ENCODE measurements at regions not wholly inside any gene's neighbourhood (a gene's known extent, or its start where the extent isn't known, plus 50 kb on each side); places are given as distances from the start of the nearest gene placed in this dataset.

- DNase-seq (no peak), FAIRE-seq (no peak)
- Histone ChIP-seq H3K27me3 (ENCODE audit: control insufficient read depth in 3 of 3, insufficient read depth in 3 of 3, low read length in 3 of 3) (no peaks in the 10 kb centered on the region), H3K9me3 (ENCODE audit: control insufficient read depth in 2 of 2, insufficient read depth in 1 of 2, low read depth in 1 of 2, low read length in 1 of 2) (peaks cover 0 to 4% of the 10 kb centered on the region in 2 donors), H3K36me3 (ENCODE audit: control insufficient read depth in 3 of 3, insufficient read depth in 2 of 3, low read depth in 1 of 3, low read length in 3 of 3) (no peaks in the 10 kb centered on the region), H3K27ac (ENCODE audit: low read depth in 1 of 3, low read length in 2 of 3) (no peak overlapping the region), H3K4me1 (ENCODE audit: control insufficient read depth in 3 of 3, insufficient read depth in 2 of 3, low read depth in 1 of 3, low read length in 2 of 3) (no peaks in the 10 kb centered on the region), H3K4me3 (ENCODE audit: low read depth in 1 of 3, low read length in 3 of 3) (no peak overlapping the region)
- WGBS, 3 donors, result 75 to 86% (median 84%) methylated on average over 3 of the region's 3 CpGs
Observed at GRCh38 chr3:160088492-160089137, 100.0 kb downstream of the IL12A start.

GRCh38 chr3:160090653-160091052 is 102.0 kb downstream of the IL12A start:
- 89 to 94% (median 94%) methylated on average over 4 of the region's 4 CpGs for WGBS, 3 donors
- H3K36me3 ChIP-seq (ENCODE audit: control insufficient read depth in 3 of 3, insufficient read depth in 2 of 3, low read depth in 1 of 3, low read length in 3 of 3), result no peaks in the 10 kb centered on the region
- DNase-seq (no peak), FAIRE-seq (no peak)
- H3K9me3 ChIP-seq (ENCODE audit: control insufficient read depth in 2 of 2, insufficient read depth in 1 of 2, low read depth in 1 of 2, low read length in 1 of 2), result peaks cover 0 to 4% of the 10 kb centered on the region in 2 donors
- H3K27me3 ChIP-seq (ENCODE audit: control insufficient read depth in 3 of 3, insufficient read depth in 3 of 3, low read length in 3 of 3), result no peaks in the 10 kb centered on the region
- no peak overlapping the region for H3K27ac ChIP-seq (ENCODE audit: low read depth in 1 of 3, low read length in 2 of 3)
- H3K4me3 ChIP-seq (ENCODE audit: low read depth in 1 of 3, low read length in 3 of 3), result no peak overlapping the region
- no peaks in the 10 kb centered on the region for H3K4me1 ChIP-seq (ENCODE audit: control insufficient read depth in 3 of 3, insufficient read depth in 2 of 3, low read depth in 1 of 3, low read length in 2 of 3)

GRCh38 chr3:160091441-160091840 is 102.8 kb downstream of the IL12A start:
- 84 to 88% (median 88%) methylated on average over 4 of the region's 4 CpGs for WGBS, 3 donors
- H3K4me3 ChIP-seq (ENCODE audit: low read depth in 1 of 3, low read length in 3 of 3), result no peak overlapping the region
- no peak overlapping the region for H3K27ac ChIP-seq (ENCODE audit: low read depth in 1 of 3, low read length in 2 of 3)

GRCh38 chr3:160092760-160093159 is 104.1 kb downstream of the IL12A start:
- DNase-seq (no peak), FAIRE-seq (no peak)
- Histone ChIP-seq H3K27ac (ENCODE audit: low read depth in 1 of 3, low read length in 2 of 3) (no peak overlapping the region), H3K9me3 (ENCODE audit: control insufficient read depth in 2 of 2, insufficient read depth in 1 of 2, low read depth in 1 of 2, low read length in 1 of 2) (peaks cover 0 to 4% of the 10 kb centered on the region in 2 donors), H3K4me3 (ENCODE audit: low read depth in 1 of 3, low read length in 3 of 3) (no peak overlapping the region), H3K27me3 (ENCODE audit: control insufficient read depth in 3 of 3, insufficient read depth in 3 of 3, low read length in 3 of 3) (no peaks in the 10 kb centered on the region), H3K36me3 (ENCODE audit: control insufficient read depth in 3 of 3, insufficient read depth in 2 of 3, low read depth in 1 of 3, low read length in 3 of 3) (no peaks in the 10 kb centered on the region), H3K4me1 (ENCODE audit: control insufficient read depth in 3 of 3, insufficient read depth in 2 of 3, low read depth in 1 of 3, low read length in 2 of 3) (no peaks in the 10 kb centered on the region)
- WGBS, 3 donors, result 91 to 96% (median 94%) methylated on average over 4 of the region's 4 CpGs

More at GRCh38 chr3:160091441-160091840, 102.8 kb downstream of the IL12A start:
- Histone ChIP-seq H3K27me3 (ENCODE audit: control insufficient read depth in 3 of 3, insufficient read depth in 3 of 3, low read length in 3 of 3) (no peaks in the 10 kb centered on the region), H3K36me3 (ENCODE audit: control insufficient read depth in 3 of 3, insufficient read depth in 2 of 3, low read depth in 1 of 3, low read length in 3 of 3) (no peaks in the 10 kb centered on the region), H3K4me1 (ENCODE audit: control insufficient read depth in 3 of 3, insufficient read depth in 2 of 3, low read depth in 1 of 3, low read length in 2 of 3) (no peaks in the 10 kb centered on the region), H3K9me3 (ENCODE audit: control insufficient read depth in 2 of 2, insufficient read depth in 1 of 2, low read depth in 1 of 2, low read length in 1 of 2) (peaks cover 0 to 4% of the 10 kb centered on the region in 2 donors)
- DNase-seq (no peak), FAIRE-seq (no peak)

GRCh38 chr3:160094562-160094961 is 105.9 kb downstream of the IL12A start:
- H3K9me3 ChIP-seq (ENCODE audit: control insufficient read depth in 2 of 2, insufficient read depth in 1 of 2, low read depth in 1 of 2, low read length in 1 of 2), result peaks cover 0 to 4% of the 10 kb centered on the region in 2 donors
- no peak overlapping the region for H3K4me3 ChIP-seq (ENCODE audit: low read depth in 1 of 3, low read length in 3 of 3)
- no peak for DNase-seq
- H3K36me3 ChIP-seq (ENCODE audit: control insufficient read depth in 3 of 3, insufficient read depth in 2 of 3, low read depth in 1 of 3, low read length in 3 of 3), result no peaks in the 10 kb centered on the region
- no peaks in the 10 kb centered on the region for H3K27me3 ChIP-seq (ENCODE audit: control insufficient read depth in 3 of 3, insufficient read depth in 3 of 3, low read length in 3 of 3)
- H3K4me1 ChIP-seq (ENCODE audit: control insufficient read depth in 3 of 3, insufficient read depth in 2 of 3, low read depth in 1 of 3, low read length in 2 of 3), result no peaks in the 10 kb centered on the region
- 85 to 93% (median 92%) methylated on average over 4 of the region's 4 CpGs for WGBS, 3 donors
- H3K27ac ChIP-seq (ENCODE audit: low read depth in 1 of 3, low read length in 2 of 3), result no peak overlapping the region
- no peak for FAIRE-seq

GRCh38 chr3:160097478-160097877 is 108.8 kb downstream of the IL12A start:
- H3K4me1 ChIP-seq (ENCODE audit: control insufficient read depth in 3 of 3, insufficient read depth in 2 of 3, low read depth in 1 of 3, low read length in 2 of 3), result no peaks in the 10 kb centered on the region
- H3K27me3 ChIP-seq (ENCODE audit: control insufficient read depth in 3 of 3, insufficient read depth in 3 of 3, low read length in 3 of 3), result no peaks in the 10 kb centered on the region
- DNase-seq, result no peak
- H3K9me3 ChIP-seq (ENCODE audit: control insufficient read depth in 2 of 2, insufficient read depth in 1 of 2, low read depth in 1 of 2, low read length in 1 of 2), result peaks cover 0 to 4% of the 10 kb centered on the region in 2 donors
- no peaks in the 10 kb centered on the region for H3K36me3 ChIP-seq (ENCODE audit: control insufficient read depth in 3 of 3, insufficient read depth in 2 of 3, low read depth in 1 of 3, low read length in 3 of 3)
- no peak for FAIRE-seq
- no peak overlapping the region for H3K4me3 ChIP-seq (ENCODE audit: low read depth in 1 of 3, low read length in 3 of 3)
- H3K27ac ChIP-seq (ENCODE audit: low read depth in 1 of 3, low read length in 2 of 3), result no peak overlapping the region
- 92 to 95% (median 94%) methylated on average over 11 of the region's 11 CpGs for WGBS, 3 donors

GRCh38 chr3:160098261-160098908 is 109.8 kb downstream of the IL12A start:
- Histone ChIP-seq H3K9me3 (ENCODE audit: control insufficient read depth in 2 of 2, insufficient read depth in 1 of 2, low read depth in 1 of 2, low read length in 1 of 2) (no peaks in the 10 kb centered on the region), H3K4me1 (ENCODE audit: control insufficient read depth in 3 of 3, insufficient read depth in 2 of 3, low read depth in 1 of 3, low read length in 2 of 3) (no peaks in the 10 kb centered on the region), H3K27ac (ENCODE audit: low read depth in 1 of 3, low read length in 2 of 3) (no peak overlapping the region), H3K27me3 (ENCODE audit: control insufficient read depth in 3 of 3, insufficient read depth in 3 of 3, low read length in 3 of 3) (no peaks in the 10 kb centered on the region), H3K36me3 (ENCODE audit: control insufficient read depth in 3 of 3, insufficient read depth in 2 of 3, low read depth in 1 of 3, low read length in 3 of 3) (no peaks in the 10 kb centered on the region), H3K4me3 (ENCODE audit: low read depth in 1 of 3, low read length in 3 of 3) (no peak overlapping the region)
- DNase-seq, result no peak
- 64 to 76% (median 68%) methylated on average over 5 of the region's 5 CpGs for WGBS, 3 donors
- FAIRE-seq, result no peak

- Histone ChIP-seq H3K4me1 (ENCODE audit: control insufficient read depth in 3 of 3, insufficient read depth in 2 of 3, low read depth in 1 of 3, low read length in 2 of 3) (no peaks in the 10 kb centered on the region), H3K9me3 (ENCODE audit: control insufficient read depth in 2 of 2, insufficient read depth in 1 of 2, low read depth in 1 of 2, low read length in 1 of 2) (no peaks in the 10 kb centered on the region), H3K27ac (ENCODE audit: low read depth in 1 of 3, low read length in 2 of 3) (no peak overlapping the region), H3K27me3 (ENCODE audit: control insufficient read depth in 3 of 3, insufficient read depth in 3 of 3, low read length in 3 of 3) (no peaks in the 10 kb centered on the region), H3K36me3 (ENCODE audit: control insufficient read depth in 3 of 3, insufficient read depth in 2 of 3, low read depth in 1 of 3, low read length in 3 of 3) (no peaks in the 10 kb centered on the region), H3K4me3 (ENCODE audit: low read depth in 1 of 3, low read length in 3 of 3) (no peak overlapping the region)
- FAIRE-seq (no peak), DNase-seq (no peak)
- 34 to 57% (median 35%) methylated on average over 3 of the region's 3 CpGs for WGBS, 3 donors
Observed at GRCh38 chr3:160098926-160099626, 110.4 kb downstream of the IL12A start.

Measured in small intestine (tissue), 7 donors.